Osteocyte (in vitro differentiated cells): ENCODE measurements at regions not wholly inside any gene's neighbourhood (a gene's known extent, or its start where the extent isn't known, plus 50 kb on each side); places are given as distances from the start of the nearest gene placed in this dataset.

ENCODE experiments used
- DNase-seq: peaks from one replicate; pipeline ENCODE4 v3.0.0; 2021; ENCODE audit warnings: mixed read lengths; ENCODE audit not compliant: unreplicated experiment; ENCODE audit errors: extremely low spot score
- H3K27ac Mint-ChIP-seq: one replicate; pipeline ENCODE4 v1.8.0; 2021; ENCODE audit warnings: mild to moderate bottlenecking, mixed read lengths; ENCODE audit not compliant: unreplicated experiment
- H3K27me3 Mint-ChIP-seq: one replicate; pipeline ENCODE4 v1.8.0; 2021; ENCODE audit warnings: mixed read lengths; ENCODE audit not compliant: unreplicated experiment
- H3K36me3 Mint-ChIP-seq: one replicate; pipeline ENCODE4 v1.8.0; 2021; ENCODE audit warnings: mixed read lengths; ENCODE audit not compliant: unreplicated experiment
- H3K4me1 Mint-ChIP-seq: one replicate; pipeline ENCODE4 v1.8.0; 2021; ENCODE audit warnings: mixed read lengths; ENCODE audit not compliant: unreplicated experiment
- H3K4me3 Mint-ChIP-seq: one replicate; pipeline ENCODE4 v1.8.0; 2021; ENCODE audit warnings: mild to moderate bottlenecking, moderate library complexity, mixed read lengths; ENCODE audit not compliant: unreplicated experiment
- H3K9me3 Mint-ChIP-seq: one replicate; pipeline ENCODE4 v1.8.0; 2021; ENCODE audit warnings: mixed read lengths; ENCODE audit not compliant: unreplicated experiment
- CTCF ChIP-seq: fragments of 200-600 bp; sonication (generic); IDR thresholded peaks from 2 replicates; pipeline ENCODE4 v1.5.0; 2021; ENCODE audit warnings: antibody characterized with exemption, mild to moderate bottlenecking, moderate library complexity

- no peaks in the 10 kb centered on the region for H3K4me1 Mint-ChIP-seq
- H3K27ac Mint-ChIP-seq: no peak overlapping the region
- peaks cover 57% of the 10 kb centered on the region for H3K27me3 Mint-ChIP-seq
- no peaks in the 10 kb centered on the region for H3K36me3 Mint-ChIP-seq
- no peak for TF ChIP-seq CTCF
- no peaks in the 10 kb centered on the region for H3K9me3 Mint-ChIP-seq
- no peak for DNase-seq
- H3K4me3 Mint-ChIP-seq: no peak overlapping the region
Observed at GRCh38 chr15:70279096-70279495, 181.4 kb upstream of the TLE3 start.

GRCh38 chr15:70278644-70279043, 180.9 kb upstream of the TLE3 start:
- Mint-ChIP-seq H3K9me3 (no peaks in the 10 kb centered on the region), H3K4me1 (no peaks in the 10 kb centered on the region), H3K4me3 (no peak overlapping the region), H3K27me3 (peaks cover 62% of the 10 kb centered on the region), H3K27ac (no peak overlapping the region), H3K36me3 (no peaks in the 10 kb centered on the region)
- TF ChIP-seq CTCF: no peak
- no peak for DNase-seq

GRCh38 chr15:70277556-70277955, 179.8 kb upstream of the TLE3 start:
- Mint-ChIP-seq H3K9me3 (no peaks in the 10 kb centered on the region), H3K4me3 (no peak overlapping the region), H3K27me3 (peaks cover 65% of the 10 kb centered on the region), H3K36me3 (no peaks in the 10 kb centered on the region), H3K27ac (no peak overlapping the region), H3K4me1 (no peaks in the 10 kb centered on the region)
- no peak for DNase-seq
- no peak for TF ChIP-seq CTCF

GRCh38 chr15:70276401-70276800, 178.7 kb upstream of the TLE3 start:
- DNase-seq: no peak
- Mint-ChIP-seq H3K4me1 (peaks cover 4% of the 10 kb centered on the region), H3K36me3 (no peaks in the 10 kb centered on the region), H3K27ac (no peak overlapping the region), H3K4me3 (no peak overlapping the region), H3K9me3 (no peaks in the 10 kb centered on the region), H3K27me3 (peaks cover 59% of the 10 kb centered on the region)
- TF ChIP-seq CTCF: no peak

GRCh38 chr15:70275461-70276138, 177.9 kb upstream of the TLE3 start:
- H3K4me3 Mint-ChIP-seq: no peak overlapping the region
- no peaks in the 10 kb centered on the region for H3K9me3 Mint-ChIP-seq
- DNase-seq: no peak
- no peak for TF ChIP-seq CTCF
- peaks cover 53% of the 10 kb centered on the region for H3K27me3 Mint-ChIP-seq
- H3K4me1 Mint-ChIP-seq: peaks cover 11% of the 10 kb centered on the region
- H3K27ac Mint-ChIP-seq: no peak overlapping the region
- H3K36me3 Mint-ChIP-seq: no peaks in the 10 kb centered on the region
